Hematopoietic multipotent progenitor cell treated with erythropoietin and hydrocortisone succinate and interleukin-3 and kit ligand, for 15 days (in vitro differentiated cells): ENCODE measurements at regions not wholly inside any gene's neighbourhood (a gene's known extent, or its start where the extent isn't known, plus 50 kb on each side); places are given as distances from the start of the nearest gene placed in this dataset.
"Not testable (repeated sequence)": the region's sequence is repeated elsewhere in the genome, so short reads cannot be mapped to it uniquely, and the experiment has no call there.

ENCODE experiments used
- DNase-seq: peaks from one replicate; pipeline ENCODE4 v3.0.0-alpha.2; 2015; ENCODE audit warnings: low spot score

GRCh38 chr3:22691407-22691806 is 511.7 kb upstream of the UBE2E2 start:
- DNase-seq, result no peak

DNA sequence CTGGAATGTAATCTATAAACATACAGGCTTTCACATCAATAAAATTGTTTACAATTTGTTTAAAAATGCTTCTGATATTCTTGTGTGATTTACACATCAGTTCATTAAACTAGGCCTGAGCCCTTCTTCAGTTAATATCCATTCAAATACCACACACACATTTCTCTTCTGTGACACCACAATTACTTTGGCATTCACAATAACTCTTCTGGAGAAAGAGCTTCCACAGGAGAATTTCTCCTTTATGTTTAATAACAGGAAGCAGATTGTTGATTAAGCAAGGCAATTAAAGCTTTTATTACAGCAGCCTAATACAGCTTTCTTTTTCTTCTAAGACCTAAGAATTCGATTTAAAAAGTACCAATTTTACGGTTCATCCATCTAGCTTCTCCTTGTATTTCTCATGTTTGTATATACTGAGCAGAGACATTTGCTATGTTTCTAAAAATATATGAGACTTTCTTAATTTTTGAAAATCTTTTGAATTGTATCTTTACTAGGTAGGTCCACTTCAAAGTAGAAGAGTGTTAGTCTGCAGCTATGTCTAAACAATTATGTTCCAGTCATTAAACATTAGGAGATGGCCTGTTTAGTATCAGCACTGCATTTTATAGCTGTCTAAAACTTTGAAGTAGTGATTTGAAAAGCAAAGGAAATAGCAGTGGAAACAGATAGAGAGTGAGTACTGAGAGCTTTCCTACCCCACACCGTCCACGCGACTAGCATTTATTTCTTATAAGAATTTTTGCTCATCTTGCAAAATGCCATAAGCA is 511.1 kb upstream of the UBE2E2 start:
- no peak for DNase-seq

DNA sequence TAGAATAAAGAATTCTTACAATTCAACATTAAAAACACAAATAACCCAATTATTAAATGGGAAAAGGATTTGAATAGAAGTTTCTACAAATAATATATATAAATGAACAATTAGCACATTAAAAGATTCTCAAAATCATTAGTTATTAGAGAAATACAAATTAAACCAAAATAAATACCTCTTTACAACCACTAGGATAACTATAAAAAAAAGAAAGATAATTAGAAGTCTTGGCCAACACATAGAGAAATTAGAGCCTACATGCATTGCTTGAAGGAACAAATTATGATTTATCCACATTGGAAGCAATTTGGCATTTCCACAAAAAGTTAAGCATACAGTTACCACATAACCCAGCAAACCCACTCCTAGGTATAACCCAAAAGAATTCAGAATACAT is 502.3 kb upstream of the UBE2E2 start:
- DNase-seq, result no peak

GRCh38 chr3:22704166-22704565 is 499.0 kb upstream of the UBE2E2 start:
- no peak for DNase-seq

DNA sequence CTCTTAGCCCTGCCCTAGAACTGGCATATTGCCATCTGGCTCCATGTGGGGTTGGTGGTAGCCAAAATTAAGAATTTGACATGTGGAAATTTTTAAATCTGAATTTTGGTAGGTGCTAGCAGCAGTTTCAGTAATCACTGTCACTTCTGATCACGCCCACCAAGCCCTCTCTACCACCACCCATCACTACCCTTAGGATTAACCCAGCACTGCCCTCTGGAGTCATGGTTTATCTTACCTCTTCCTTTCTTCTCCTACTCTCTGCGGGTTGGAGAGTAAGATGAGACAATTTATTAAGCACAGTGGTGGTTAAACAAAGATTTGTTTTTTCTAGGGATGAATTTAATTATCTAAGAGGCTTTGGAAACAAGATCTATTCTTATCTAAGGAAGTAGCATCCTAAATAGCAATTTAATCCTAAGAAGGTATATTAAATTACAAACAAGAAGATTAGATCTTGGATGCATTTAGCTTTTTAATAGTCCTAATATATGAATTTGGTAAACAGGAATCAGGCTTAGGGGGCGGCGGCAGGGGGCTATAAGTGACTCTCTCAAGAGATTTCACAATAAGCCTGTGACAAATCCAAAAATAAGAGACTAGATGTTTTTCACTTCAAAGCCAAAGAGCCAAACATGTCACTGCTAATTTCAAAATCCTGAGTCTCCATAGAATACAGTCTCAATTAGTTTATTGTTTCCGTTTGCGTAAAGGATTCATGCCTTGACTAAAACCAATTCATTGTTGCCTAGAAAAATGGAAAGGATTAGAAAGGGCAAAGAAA is 498.4 kb upstream of the UBE2E2 start:
- DNase-seq, result no peak

GRCh38 chr3:22706922-22707321 is 496.2 kb upstream of the UBE2E2 start:
- not testable (repeated sequence) for DNase-seq

- no peak for DNase-seq
Observed at GRCh38 chr3:22713936-22714335, 489.2 kb upstream of the UBE2E2 start.

DNA sequence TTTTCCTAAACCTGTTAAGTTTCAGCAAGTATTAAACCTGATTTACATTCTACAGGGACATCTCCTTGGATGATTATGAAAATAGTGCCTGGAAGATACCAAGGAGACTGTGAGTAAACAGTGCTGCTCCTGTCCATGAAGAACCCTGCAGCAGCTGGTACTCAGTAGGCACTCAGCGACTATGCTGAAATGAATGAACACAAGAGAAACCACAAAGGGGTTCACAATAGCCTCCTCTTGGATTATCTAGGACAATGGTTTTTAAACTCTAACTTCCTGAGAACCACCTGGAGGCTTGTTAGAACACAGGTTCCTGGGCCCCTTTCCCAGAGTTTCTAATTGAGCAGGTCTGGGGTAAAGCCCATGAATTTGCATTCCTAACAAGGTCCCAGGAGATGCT is 488.4 kb upstream of the UBE2E2 start:
- DNase-seq, result no peak

GRCh38 chr3:22720596-22720995 is 482.5 kb upstream of the UBE2E2 start:
- no peak for DNase-seq

GRCh38 chr3:22724420-22724819 is 478.7 kb upstream of the UBE2E2 start:
- no peak for DNase-seq

DNA sequence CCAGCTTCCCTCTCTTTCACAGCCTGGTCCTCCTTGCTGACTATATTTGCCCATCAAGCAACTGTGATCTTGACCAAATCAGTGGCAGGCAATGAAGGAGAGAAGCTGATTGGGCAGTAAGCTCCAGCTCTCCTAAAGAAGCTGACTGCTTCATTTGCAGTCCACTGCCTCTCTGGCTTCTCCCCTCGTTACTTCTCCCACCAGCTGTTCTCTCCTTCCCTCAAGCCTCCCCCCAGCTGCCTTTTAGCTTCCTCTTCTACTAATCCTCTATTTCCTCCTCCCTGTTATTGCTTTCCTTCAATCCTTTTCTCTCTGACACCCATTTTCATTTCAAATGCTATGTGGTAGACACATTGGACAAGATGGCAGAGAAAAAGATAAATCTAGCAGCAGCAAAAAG is 474.7 kb upstream of the UBE2E2 start:
- no peak for DNase-seq

DNA sequence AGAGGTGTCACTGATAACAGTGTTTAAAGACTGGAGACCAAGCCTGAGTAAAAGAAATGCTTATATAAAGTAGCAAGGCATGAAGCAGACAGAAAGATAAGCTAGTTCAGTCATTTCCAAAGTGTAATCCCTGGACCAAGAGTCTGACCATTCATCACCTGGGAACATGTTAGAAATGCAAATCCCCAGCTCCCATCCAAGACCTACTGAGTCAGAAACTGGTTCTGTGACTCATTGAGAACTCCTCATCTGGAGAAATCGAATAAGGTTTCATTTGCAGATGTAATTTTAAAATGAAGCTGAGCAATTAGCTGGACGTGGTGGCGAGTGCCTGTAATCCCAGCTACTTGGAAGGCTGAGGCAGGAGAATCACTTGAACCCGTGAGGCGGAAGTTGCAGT is 473.9 kb upstream of the UBE2E2 start:
- DNase-seq, result no peak

DNA sequence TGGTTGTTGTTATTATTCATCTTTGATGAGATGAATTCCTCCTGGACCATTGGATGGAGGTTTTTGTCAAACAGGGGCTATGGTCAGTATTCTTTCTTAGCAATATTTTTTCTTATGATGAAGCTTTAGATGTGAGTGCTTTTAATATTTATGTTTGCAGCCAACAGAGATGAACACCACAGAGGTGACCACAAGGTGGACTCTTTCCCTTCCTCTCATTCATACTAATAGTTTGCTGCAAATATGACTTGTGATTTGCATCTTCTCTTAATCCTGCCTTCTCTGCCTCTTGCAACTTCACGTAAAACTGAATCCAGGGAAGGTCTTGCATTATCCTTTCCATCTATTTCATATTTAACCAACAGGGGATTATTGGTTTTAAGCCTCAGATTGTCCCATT is 473.1 kb upstream of the UBE2E2 start:
- no peak for DNase-seq

DNA sequence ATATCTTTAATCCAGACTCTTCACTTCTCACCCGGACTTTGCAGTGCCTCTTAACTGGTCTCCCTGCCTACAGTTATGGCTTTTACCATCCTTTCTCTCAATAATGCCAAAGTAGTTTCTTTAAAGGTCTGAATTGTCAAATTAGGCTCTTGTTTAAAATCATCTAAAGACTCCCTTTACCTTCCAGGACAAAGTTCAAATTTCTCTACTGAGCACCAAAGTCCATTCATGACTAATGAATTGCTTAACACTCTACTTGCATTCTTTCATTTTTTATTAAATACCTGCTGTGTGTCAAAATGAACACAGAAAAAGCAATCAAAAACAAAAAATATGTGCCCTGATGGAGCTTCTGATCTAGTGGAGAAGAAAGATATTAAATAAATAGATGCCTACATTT is 472.4 kb upstream of the UBE2E2 start:
- no peak for DNase-seq

DNA sequence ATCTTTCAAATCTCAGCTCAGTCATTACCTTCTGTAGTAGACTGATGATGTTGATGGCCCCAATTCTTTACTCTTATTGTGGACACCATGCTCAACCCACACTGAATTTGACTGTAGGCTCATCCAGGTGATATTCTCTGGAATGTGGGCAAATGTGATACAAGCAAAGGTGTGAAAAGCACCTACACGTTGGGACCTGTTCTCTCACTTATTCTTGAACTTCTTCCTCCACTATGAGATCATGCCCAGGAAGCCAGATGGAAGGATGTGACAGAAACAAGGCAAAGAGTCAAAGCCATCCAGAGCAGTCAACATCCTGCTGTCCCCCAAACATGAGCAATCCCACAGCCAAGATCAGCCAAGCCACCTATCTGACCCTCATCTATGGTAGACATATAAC is 471.2 kb upstream of the UBE2E2 start:
- no peak for DNase-seq

DNA sequence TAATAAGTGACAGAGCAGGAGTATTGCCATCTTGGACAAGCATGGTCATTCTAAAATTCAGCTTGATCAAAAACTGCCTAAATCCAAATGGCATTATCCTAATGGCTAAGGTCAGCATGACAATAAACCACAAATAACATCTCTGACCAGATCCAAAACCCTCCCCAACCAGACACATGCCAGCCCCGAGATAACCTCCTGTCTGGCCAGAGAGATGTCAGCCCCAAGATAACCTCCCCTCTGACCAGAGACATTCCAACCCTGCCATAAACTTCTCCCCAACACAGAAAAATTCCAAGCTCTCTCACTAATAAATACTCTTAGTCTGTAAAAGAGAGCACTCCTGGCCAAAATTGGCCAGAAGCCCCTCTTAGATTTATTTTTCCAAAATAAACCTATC is 470.5 kb upstream of the UBE2E2 start:
- no peak for DNase-seq

DNA sequence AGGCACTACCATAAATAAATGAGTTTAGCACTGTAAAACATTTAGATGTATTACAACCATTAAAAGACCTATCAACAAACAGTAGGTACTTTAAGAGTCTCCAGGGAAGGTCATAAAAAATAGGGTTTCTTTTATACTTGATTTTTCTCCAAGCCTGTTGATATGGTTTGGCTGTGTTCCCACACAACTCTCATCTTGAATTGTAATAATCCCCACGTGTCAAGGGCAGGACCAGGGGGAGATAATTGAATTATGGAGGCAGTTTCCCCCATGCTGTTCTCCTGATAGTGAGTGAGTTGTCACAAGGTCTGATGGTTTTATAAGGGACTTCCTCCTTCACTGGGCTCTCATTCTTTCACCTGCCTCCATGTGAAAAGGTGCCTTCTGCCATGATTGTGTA is 468.9 kb upstream of the UBE2E2 start:
- DNase-seq, result no peak

- no peak for DNase-seq
Observed at GRCh38 chr3:22734756-22735155, 468.4 kb upstream of the UBE2E2 start.

DNA sequence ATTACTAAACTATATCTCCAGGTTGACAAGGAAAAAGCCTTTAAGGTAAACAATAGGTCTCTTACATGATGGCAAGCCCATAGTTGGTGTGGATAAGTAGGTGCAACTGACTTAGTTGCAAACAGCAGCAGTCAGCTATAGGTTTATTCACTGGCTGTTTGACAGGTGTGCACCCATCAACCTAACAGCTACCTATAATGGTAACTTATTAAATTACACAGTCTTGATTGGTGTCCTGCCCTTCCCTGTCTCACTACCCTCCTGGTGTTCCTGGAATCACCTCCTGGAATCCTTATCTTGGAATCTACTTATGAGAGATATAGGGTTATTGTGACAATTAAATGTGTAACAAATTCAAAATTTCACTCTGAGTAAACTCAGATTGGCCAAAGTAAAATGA is 467.8 kb upstream of the UBE2E2 start:
- DNase-seq, result no peak

DNA sequence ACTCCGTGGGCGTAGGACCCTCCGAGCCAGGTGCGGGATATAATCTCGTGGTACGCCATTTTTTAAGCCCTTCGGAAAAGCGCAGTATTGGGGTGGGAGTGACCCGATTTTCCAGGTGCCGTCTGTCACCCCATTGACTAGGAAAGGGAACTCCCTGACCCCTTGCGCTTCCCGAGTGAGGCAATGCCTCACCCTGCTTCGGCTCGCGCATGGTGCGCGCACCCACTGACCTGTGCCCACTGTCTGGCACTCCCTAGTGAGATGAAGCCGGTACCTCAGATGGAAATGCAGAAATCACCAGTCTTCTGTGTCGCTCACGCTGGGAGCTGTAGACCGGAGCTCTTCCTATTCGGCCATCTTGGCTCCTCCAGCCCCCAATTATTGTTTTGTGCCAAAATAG is 459.7 kb upstream of the UBE2E2 start:
- DNase-seq, result not testable (repeated sequence)

- no peak for DNase-seq
Observed at GRCh38 chr3:22745321-22745720, 457.8 kb upstream of the UBE2E2 start.

- no peak for DNase-seq
Observed at GRCh38 chr3:22746221-22746620, 456.9 kb upstream of the UBE2E2 start.

DNA sequence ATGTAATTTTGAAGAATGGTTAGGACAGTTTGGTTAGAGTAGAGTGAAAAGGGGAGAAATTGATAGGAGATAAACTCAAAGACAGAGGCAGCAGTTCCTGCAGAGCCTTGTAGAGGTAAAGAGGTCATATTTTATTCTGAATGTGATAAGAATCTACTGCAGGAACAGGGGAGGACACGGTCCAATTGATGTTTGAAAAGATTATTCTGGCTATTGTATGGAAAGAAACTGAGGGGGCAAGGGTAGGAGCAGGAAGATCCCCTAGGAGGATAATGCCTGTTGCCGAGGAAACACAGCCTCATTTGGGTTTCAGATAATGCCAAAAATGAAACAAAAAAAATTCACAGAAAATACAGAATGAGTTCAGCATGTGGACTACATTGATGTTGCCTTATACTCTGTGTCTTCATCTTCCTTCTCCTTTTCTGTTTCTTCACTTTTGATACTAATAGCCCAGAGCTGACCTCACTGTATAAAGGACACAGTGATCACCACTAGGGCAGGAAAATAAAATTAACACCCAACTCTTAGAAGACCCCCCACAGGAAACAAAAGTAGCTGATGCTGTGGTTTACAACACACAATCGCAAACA is 454.6 kb upstream of the UBE2E2 start:
- DNase-seq, result no peak
